ENCODE measurements at regions not wholly inside any gene's neighbourhood (a gene's known extent, or its start where the extent isn't known, plus 50 kb on each side); places are given as distances from the start of the nearest gene placed in this dataset.

DNA sequence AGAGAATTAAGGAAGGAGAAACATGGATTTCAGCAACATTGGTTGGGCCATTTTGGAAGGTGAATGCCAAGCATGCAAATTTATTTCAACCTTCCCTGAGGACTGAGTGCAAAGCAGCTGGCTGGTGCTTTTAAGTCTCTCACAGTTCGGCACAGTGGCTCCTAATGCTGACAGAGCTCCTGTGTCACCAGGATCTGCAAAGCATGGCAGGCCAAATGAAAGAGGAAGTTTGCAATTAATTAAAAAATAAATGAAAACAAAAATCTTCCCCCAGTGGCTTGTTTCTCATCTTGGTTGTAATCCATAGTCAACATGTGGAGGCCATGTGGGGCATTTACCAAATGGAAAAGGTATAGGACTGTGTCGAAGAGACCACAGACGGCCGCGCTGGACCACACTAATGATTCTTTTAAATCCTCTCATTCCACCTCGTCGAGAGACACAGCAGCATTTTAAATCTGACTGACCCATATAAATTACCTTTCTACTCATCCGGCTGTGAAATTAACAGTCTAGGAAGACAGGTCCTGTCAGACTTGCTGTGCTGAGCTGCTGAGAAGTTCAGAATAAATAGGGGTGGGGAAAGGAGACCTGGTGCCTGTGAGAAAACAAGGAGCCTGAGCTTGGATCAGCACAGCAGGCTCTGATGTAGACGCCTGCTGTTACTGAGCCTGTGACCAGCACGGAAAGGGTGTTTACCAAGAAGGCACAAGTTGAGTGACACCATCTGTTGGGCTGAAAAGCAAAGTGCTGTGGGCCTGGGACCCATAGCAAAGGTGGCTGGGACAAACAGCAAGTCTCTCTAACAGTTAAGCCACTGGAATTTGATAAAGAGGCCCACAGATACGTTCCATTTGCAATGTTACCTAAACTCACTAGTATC, 136.0 kb upstream of the COL1A2 start:
- peaks cover 21% of the 10 kb centered on the region for H3K27me3 Mint-ChIP-seq
- no peak overlapping the region for H3K27ac Mint-ChIP-seq
- no peaks in the 10 kb centered on the region for H3K36me3 Mint-ChIP-seq
- no peaks in the 10 kb centered on the region for H3K9me3 Mint-ChIP-seq (ENCODE audit: low read depth)
- CTCF ChIA-PET, result no interaction called here
- H3K4me3 Mint-ChIP-seq, result no peak overlapping the region
- H3K4me1 Mint-ChIP-seq, result no peaks in the 10 kb centered on the region
- no peak for DNase-seq
- ATAC-seq, result no peak

GRCh38 chr7:94261067-94261466, 133.6 kb upstream of the COL1A2 start:
- no peaks in the 10 kb centered on the region for H3K9me3 Mint-ChIP-seq (ENCODE audit: low read depth)
- H3K4me3 Mint-ChIP-seq, result no peak overlapping the region
- CTCF ChIA-PET, result no interaction called here
- ATAC-seq (no peak), DNase-seq (no peak)
- H3K27me3 Mint-ChIP-seq, result peaks cover 21% of the 10 kb centered on the region
- H3K36me3 Mint-ChIP-seq, result no peaks in the 10 kb centered on the region
- H3K27ac Mint-ChIP-seq, result no peak overlapping the region
- no peaks in the 10 kb centered on the region for H3K4me1 Mint-ChIP-seq

DNA sequence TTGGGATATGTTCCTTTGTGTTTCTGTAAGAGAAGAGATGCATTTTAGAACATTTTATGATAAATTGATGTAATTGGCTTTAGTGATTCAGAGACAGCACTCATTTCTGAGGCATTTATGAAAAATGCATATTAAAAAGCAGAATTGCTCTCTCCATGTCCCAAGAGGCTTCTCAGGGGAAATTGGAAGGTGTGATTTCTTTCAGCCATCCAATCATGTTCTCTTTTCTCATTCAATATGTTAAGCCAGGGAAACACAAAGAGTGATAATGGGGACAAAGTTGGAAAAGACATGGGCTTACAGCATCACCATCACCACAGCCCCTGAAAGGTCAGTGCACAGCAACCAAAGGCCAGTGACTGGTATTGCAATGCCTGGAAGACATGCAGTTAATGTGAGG, 129.9 kb upstream of the COL1A2 start:
- Mint-ChIP-seq H3K9me3 (ENCODE audit: low read depth) (no peaks in the 10 kb centered on the region), H3K36me3 (no peaks in the 10 kb centered on the region), H3K4me1 (no peaks in the 10 kb centered on the region), H3K27me3 (peaks cover 19% of the 10 kb centered on the region), H3K27ac (no peak overlapping the region), H3K4me3 (no peak overlapping the region)
- ATAC-seq (no peak), DNase-seq (no peak)
- CTCF ChIA-PET, result no interaction called here

DNA sequence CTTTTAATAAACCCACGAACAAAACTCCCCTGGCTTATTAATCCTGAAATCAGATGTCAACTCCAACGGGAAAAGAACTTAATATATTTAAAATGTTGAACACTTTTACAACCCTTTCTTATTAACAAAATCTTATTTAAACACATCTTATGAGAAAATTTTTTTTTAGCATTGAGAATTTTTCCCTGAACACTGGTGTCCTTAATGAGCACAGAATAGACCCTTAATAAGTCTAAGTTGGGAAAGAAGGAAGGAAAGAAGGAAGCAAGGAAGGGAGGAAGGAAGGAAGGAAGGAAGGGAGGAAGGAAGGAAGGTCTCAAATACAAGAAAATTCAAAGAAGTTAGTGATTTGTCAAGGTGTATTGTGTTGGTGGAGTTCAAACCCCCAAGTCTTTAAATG, 129.2 kb upstream of the COL1A2 start:
- H3K36me3 Mint-ChIP-seq, result no peaks in the 10 kb centered on the region
- peaks cover 20% of the 10 kb centered on the region for H3K27me3 Mint-ChIP-seq
- DNase-seq (no peak), ATAC-seq (no peak)
- CTCF ChIA-PET, result no interaction called here
- H3K27ac Mint-ChIP-seq, result no peak overlapping the region
- H3K4me1 Mint-ChIP-seq, result no peaks in the 10 kb centered on the region
- no peaks in the 10 kb centered on the region for H3K9me3 Mint-ChIP-seq (ENCODE audit: low read depth)
- H3K4me3 Mint-ChIP-seq, result no peak overlapping the region

- no peak overlapping the region for H3K27ac Mint-ChIP-seq
- no peaks in the 10 kb centered on the region for H3K9me3 Mint-ChIP-seq (ENCODE audit: low read depth)
These were observed 128.5 kb upstream of the COL1A2 start for GRCh38 chr7:94266238-94266644.

GRCh38 chr7:94270772-94271171, 123.9 kb upstream of the COL1A2 start:
- no peak overlapping the region for H3K4me3 Mint-ChIP-seq
- no peaks in the 10 kb centered on the region for H3K4me1 Mint-ChIP-seq
- CTCF ChIA-PET, result no interaction called here
- no peak for ATAC-seq
- H3K9me3 Mint-ChIP-seq (ENCODE audit: low read depth), result no peaks in the 10 kb centered on the region
- DNase-seq, result no peak
- H3K36me3 Mint-ChIP-seq, result no peaks in the 10 kb centered on the region
- H3K27me3 Mint-ChIP-seq, result peaks cover 2% of the 10 kb centered on the region
- no peak overlapping the region for H3K27ac Mint-ChIP-seq

More at GRCh38 chr7:94266238-94266644, 128.5 kb upstream of the COL1A2 start:
- CTCF ChIA-PET, result no interaction called here
- Mint-ChIP-seq H3K4me1 (no peaks in the 10 kb centered on the region), H3K36me3 (no peaks in the 10 kb centered on the region), H3K27me3 (peaks cover 16% of the 10 kb centered on the region), H3K4me3 (no peak overlapping the region)
- DNase-seq, result no peak
- ATAC-seq, result no peak

DNA sequence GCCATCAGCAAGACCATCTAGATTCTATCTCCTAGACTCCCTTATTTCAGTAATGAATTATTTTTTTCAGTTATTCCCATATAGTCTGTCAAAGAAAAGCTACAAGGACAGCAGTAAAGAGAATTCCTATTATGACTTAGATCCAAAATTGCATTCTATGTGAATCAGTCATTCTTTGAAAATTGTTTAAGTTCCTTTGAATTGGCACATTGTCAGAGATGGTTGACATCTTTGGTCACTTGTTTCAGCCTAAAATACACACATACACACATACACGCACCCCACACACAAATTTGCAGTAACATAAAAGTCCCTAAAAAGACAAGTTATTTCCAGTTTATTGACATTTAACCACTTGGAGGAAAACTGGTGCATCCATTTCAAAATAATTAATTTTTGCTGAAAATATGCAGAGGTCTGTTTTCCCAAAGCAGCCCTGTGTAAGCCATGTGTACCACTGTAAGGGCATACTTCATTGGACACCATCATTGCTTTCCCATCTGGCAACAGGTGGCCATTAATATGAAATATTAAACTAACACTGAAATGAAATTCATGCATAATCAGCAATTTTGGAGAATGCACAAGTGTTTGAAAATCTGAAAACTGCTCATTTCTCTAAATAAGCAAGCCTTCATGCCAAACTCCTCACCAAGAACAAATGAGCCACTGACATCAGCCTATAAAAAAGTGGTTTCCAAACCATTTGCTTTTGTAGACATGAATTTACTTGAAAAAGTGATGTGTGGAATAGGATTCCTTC, 121.7 kb upstream of the COL1A2 start:
- CTCF ChIA-PET, result no interaction called here
- Mint-ChIP-seq H3K4me3 (no peak overlapping the region), H3K27ac (no peak overlapping the region), H3K27me3 (peaks cover 2% of the 10 kb centered on the region), H3K9me3 (ENCODE audit: low read depth) (no peaks in the 10 kb centered on the region), H3K4me1 (no peaks in the 10 kb centered on the region), H3K36me3 (no peaks in the 10 kb centered on the region)
- DNase-seq (no peak), ATAC-seq (no peak)

- Mint-ChIP-seq H3K27ac (no peak overlapping the region), H3K4me1 (no peaks in the 10 kb centered on the region), H3K36me3 (no peaks in the 10 kb centered on the region), H3K4me3 (no peak overlapping the region), H3K27me3 (peaks cover 2% of the 10 kb centered on the region), H3K9me3 (ENCODE audit: low read depth) (no peaks in the 10 kb centered on the region)
- peak; percentile 30 for ATAC-seq
- CTCF ChIA-PET, result no interaction called here
- DNase-seq, result no peak
These were observed 119.9 kb upstream of the COL1A2 start for GRCh38 chr7:94274828-94275227.

DNA sequence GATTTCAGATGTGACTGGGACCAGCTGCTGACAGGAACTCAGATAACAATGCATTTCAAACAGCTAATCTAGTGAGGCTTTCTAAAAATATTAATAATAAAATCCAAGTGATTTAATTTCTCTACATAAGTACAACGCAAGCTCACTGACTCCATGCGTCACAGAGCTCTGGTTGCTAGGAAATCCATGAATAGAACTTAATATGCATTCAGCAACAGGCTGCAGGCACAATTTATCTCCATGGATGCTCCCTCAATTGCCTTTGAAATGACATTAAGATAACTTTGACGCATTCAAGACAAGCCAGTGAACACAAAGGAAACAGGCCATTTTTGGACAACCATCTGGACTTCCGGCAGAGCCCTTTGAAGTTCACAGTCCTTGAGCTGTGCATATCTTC, 118.7 kb upstream of the COL1A2 start:
- ATAC-seq (no peak), DNase-seq (no peak)
- CTCF ChIA-PET, result no interaction called here
- Mint-ChIP-seq H3K4me1 (no peaks in the 10 kb centered on the region), H3K27me3 (no peaks in the 10 kb centered on the region), H3K36me3 (no peaks in the 10 kb centered on the region), H3K27ac (no peak overlapping the region), H3K9me3 (ENCODE audit: low read depth) (no peaks in the 10 kb centered on the region), H3K4me3 (no peak overlapping the region)

- Mint-ChIP-seq H3K9me3 (ENCODE audit: low read depth) (no peaks in the 10 kb centered on the region), H3K4me3 (no peak overlapping the region), H3K27ac (no peak overlapping the region), H3K27me3 (peaks cover 2% of the 10 kb centered on the region), H3K4me1 (no peaks in the 10 kb centered on the region), H3K36me3 (no peaks in the 10 kb centered on the region)
- CTCF ChIA-PET, result no interaction called here
- DNase-seq, result no peak
- ATAC-seq, result no peak
These were observed 117.9 kb upstream of the COL1A2 start for GRCh38 chr7:94276795-94277194.

DNA sequence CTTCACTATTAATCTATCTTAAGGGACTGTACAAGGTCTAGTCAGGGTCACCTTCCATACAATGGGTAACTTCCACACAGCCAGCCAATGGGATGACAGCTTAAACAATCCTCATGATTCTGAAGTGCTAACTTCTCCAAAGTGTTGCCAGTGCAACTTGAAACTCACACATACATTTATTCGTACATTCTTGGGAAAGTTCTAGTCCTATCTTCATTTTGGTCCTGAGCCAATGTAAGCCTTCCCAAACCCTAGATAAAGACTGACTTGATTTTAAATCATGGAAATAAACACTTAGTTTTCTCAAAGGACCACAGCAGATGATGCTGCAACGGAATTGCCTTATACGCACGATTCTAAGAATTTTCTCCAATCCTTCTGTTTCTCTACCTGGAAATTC, 117.5 kb upstream of the COL1A2 start:
- H3K36me3 Mint-ChIP-seq, result no peaks in the 10 kb centered on the region
- H3K27ac Mint-ChIP-seq, result no peak overlapping the region
- DNase-seq (no peak), ATAC-seq (no peak)
- CTCF ChIA-PET, result no interaction called here
- H3K4me3 Mint-ChIP-seq, result no peak overlapping the region
- no peaks in the 10 kb centered on the region for H3K9me3 Mint-ChIP-seq (ENCODE audit: low read depth)
- no peaks in the 10 kb centered on the region for H3K4me1 Mint-ChIP-seq
- H3K27me3 Mint-ChIP-seq, result peaks cover 2% of the 10 kb centered on the region

- CTCF ChIA-PET, result no interaction called here
- ATAC-seq, result no peak
- no peaks in the 10 kb centered on the region for H3K36me3 Mint-ChIP-seq
- no peak for DNase-seq
- no peaks in the 10 kb centered on the region for H3K9me3 Mint-ChIP-seq (ENCODE audit: low read depth)
- no peak overlapping the region for H3K4me3 Mint-ChIP-seq
- H3K27ac Mint-ChIP-seq, result no peak overlapping the region
- H3K4me1 Mint-ChIP-seq, result no peaks in the 10 kb centered on the region
- H3K27me3 Mint-ChIP-seq, result peaks cover 2% of the 10 kb centered on the region
These were observed 113.8 kb upstream of the COL1A2 start for GRCh38 chr7:94280851-94281250.

GRCh38 chr7:94284104-94284503, 110.6 kb upstream of the COL1A2 start:
- Mint-ChIP-seq H3K4me1 (no peaks in the 10 kb centered on the region), H3K27ac (no peak overlapping the region), H3K27me3 (peaks cover 2% of the 10 kb centered on the region), H3K9me3 (ENCODE audit: low read depth) (no peaks in the 10 kb centered on the region), H3K36me3 (no peaks in the 10 kb centered on the region), H3K4me3 (no peak overlapping the region)
- ATAC-seq, result no peak
- no peak for DNase-seq
- CTCF ChIA-PET, result no interaction called here

GRCh38 chr7:94286111-94286510, 108.6 kb upstream of the COL1A2 start:
- Mint-ChIP-seq H3K9me3 (ENCODE audit: low read depth) (no peaks in the 10 kb centered on the region), H3K36me3 (no peaks in the 10 kb centered on the region), H3K4me1 (no peaks in the 10 kb centered on the region), H3K27ac (no peak overlapping the region), H3K4me3 (no peak overlapping the region), H3K27me3 (peaks cover 3% of the 10 kb centered on the region)
- CTCF ChIA-PET, result no interaction called here
- no peak for ATAC-seq
- no peak for DNase-seq

Measured in activated CD8-positive, alpha-beta memory T cell treated with anti-CD3 and anti-CD28 coated beads, Interleukin-2, amount 10 ng/mL, durations not matched to agents 7 days and 5 days (primary cell).